IPS DF 4.7 (cell line): ENCODE measurements at regions not wholly inside any gene's neighbourhood (a gene's known extent, or its start where the extent isn't known, plus 50 kb on each side); places are given as distances from the start of the nearest gene placed in this dataset.

ENCODE experiments used
- DNase-seq: peaks from one replicate; pipeline ENCODE4 v3.0.0-alpha.2; 2013; ENCODE audit warnings: low spot score; ENCODE audit errors: extremely low read depth

- DNase-seq: no peak
Measured at GRCh38 chr16:52235186-52235585, 311.8 kb downstream of the TOX3 start.

GRCh38 chr16:52234626-52235025, 312.3 kb downstream of the TOX3 start:
- no peak for DNase-seq

GRCh38 chr16:52229471-52229870, 317.5 kb downstream of the TOX3 start:
- no peak for DNase-seq

- DNase-seq: no peak
Measured at GRCh38 chr16:52227851-52228250, 319.1 kb downstream of the TOX3 start.

- DNase-seq: no peak
Measured at GRCh38 chr16:52212841-52213240, 334.1 kb downstream of the TOX3 start.

GRCh38 chr16:52209227-52209626, 337.7 kb downstream of the TOX3 start:
- DNase-seq: no peak

- DNase-seq: no peak
Measured at GRCh38 chr16:52203096-52203495, 343.8 kb downstream of the TOX3 start.

- no peak for DNase-seq
Measured at GRCh38 chr16:52193441-52193840, 353.5 kb downstream of the TOX3 start.

GRCh38 chr16:52191531-52192134, 355.3 kb downstream of the TOX3 start:
- DNase-seq: peak; percentile 72

- no peak for DNase-seq
Measured at GRCh38 chr16:52184336-52184735, 362.6 kb downstream of the TOX3 start.

GRCh38 chr16:52182840-52183239, 364.1 kb downstream of the TOX3 start:
- no peak for DNase-seq

- DNase-seq: no peak
Measured at GRCh38 chr16:52174168-52174567, 372.8 kb downstream of the TOX3 start.

GRCh38 chr16:52171481-52171880, 375.5 kb downstream of the TOX3 start:
- no peak for DNase-seq

- DNase-seq: no peak
Measured at GRCh38 chr16:52167328-52167727, 379.6 kb downstream of the TOX3 start.

GRCh38 chr16:52165961-52166360, 381.0 kb downstream of the TOX3 start:
- DNase-seq: no peak

GRCh38 chr16:52149003-52149402, 397.9 kb downstream of the TOX3 start:
- no peak for DNase-seq

GRCh38 chr16:52141871-52142270, 405.1 kb downstream of the TOX3 start:
- DNase-seq: no peak

GRCh38 chr16:52128361-52128760, 418.6 kb downstream of the TOX3 start:
- DNase-seq: no peak

GRCh38 chr16:52123842-52124241, 423.1 kb downstream of the TOX3 start:
- no peak for DNase-seq

- DNase-seq: no peak
Measured at GRCh38 chr16:52123061-52123839, 423.7 kb downstream of the TOX3 start.

GRCh38 chr16:52117171-52117570, 429.8 kb downstream of the TOX3 start:
- DNase-seq: no peak

GRCh38 chr16:52114379-52114778, 432.6 kb downstream of the TOX3 start:
- no peak for DNase-seq

- DNase-seq: no peak
Measured at GRCh38 chr16:52113533-52114183, 433.3 kb downstream of the TOX3 start.
